ENCODE measurements at regions not wholly inside any gene's neighbourhood (a gene's known extent, or its start where the extent isn't known, plus 50 kb on each side); places are given as distances from the start of the nearest gene placed in this dataset.

DNA sequence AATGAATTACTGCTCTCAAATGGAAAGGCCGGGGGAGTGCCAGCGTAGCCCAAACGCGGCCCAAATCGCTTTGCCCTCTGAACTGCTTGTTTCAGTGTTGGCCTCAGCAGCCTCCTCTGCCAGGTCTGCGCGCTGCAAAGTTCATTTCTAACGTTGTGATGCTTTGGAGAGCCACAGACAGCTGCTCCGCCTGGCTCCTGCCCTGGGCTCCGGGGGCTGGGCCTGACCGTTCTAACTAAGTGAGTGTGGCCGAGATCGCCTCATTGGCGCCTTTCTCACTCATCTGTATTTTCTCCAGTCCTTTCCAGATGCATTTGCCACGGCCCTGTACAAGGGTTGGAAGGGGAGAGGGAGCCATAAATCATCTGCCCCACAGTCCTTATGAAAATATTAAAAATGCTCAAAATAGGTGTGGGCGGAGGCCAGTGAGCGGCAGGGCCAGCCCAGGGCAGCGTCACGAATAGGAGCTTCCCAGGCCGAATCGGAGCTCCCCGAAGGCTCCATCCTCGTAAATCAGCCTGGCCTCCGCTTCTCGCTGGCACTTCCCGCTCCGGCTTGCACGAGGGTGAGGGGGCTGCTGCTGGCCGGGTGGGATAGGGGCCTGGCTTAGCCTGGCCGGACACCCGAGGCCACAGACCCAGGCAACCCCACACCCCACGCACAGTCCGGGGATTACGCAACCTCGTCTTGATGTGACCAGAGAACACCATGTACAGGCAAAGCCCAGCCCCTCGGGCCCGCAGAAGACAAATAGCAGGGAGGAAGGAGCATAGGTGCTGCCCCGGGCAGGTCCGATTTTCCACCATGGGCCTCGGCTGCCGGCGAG, 196.6 kb upstream of the DIO3 start:
- Histone ChIP-seq H3K4me3 (ENCODE audit: low read length) (no peak overlapping the region), H3K4me1 (ENCODE audit: control insufficient read depth, insufficient read depth, low read length) (no peaks in the 10 kb centered on the region), H3K27ac (ENCODE audit: low read length) (no peak overlapping the region), H3K27me3 (ENCODE audit: control insufficient read depth, insufficient read depth) (no peaks in the 10 kb centered on the region), H3K9me3 (ENCODE audit: control insufficient read depth, low read length) (no peaks in the 10 kb centered on the region)
- intact Hi-C loops (cut with DNase I), result no loop called here
- DNase-seq, result peak in 2 of 3 donors; percentile 25 to 72
- ATAC-seq, result no peak
- 74% methylated on average over 42 of the region's 42 CpGs for WGBS

DNA sequence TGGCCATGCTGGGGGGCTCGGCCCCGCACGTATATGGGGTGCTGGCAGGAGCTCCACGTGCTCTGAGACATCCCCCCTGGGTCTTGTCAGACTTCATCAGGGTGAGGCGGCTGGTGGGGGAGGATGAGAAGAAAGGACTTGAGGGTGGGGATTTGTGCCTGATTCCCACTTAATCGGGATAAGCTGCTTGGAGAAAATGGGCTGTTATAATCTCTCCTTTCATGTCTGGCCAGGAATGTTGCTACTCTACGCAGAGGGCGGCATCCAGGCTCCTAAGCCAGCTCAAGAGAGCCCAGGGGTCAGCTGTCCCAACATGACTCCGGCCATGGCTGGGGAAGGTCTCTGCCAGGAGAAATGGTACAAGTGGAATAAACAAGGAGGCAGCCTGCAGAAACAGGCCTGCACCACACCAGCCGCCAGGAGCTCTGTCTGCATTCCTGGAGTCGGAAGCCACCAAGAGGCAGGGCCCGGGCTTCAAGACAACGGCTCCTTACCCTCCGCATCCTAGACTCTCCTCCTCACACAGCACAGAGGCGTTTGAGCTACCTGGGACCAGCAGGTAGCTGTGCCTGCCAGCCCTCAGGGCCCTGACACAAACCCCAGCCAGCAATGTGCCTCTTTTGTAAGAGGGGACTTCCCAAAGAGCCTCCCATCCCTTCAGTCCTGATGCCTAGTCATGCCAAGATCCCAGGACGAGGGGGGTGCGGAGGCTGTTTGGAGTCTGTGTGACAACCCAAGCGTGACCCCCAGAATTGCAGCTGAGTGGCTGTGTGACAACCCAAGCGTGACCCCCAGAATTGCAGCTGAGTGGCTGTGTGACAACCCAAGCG, 195.8 kb upstream of the DIO3 start:
- no peaks in the 10 kb centered on the region for H3K27me3 ChIP-seq (ENCODE audit: control insufficient read depth, insufficient read depth)
- WGBS, result 79% methylated on average over 20 of the region's 20 CpGs
- H3K4me1 ChIP-seq (ENCODE audit: control insufficient read depth, insufficient read depth, low read length), result no peaks in the 10 kb centered on the region
- H3K4me3 ChIP-seq (ENCODE audit: low read length), result no peak overlapping the region
- ATAC-seq (no peak), DNase-seq (no peak)
- H3K9me3 ChIP-seq (ENCODE audit: control insufficient read depth, low read length), result no peaks in the 10 kb centered on the region
- no peak overlapping the region for H3K27ac ChIP-seq (ENCODE audit: low read length)
- intact Hi-C loops (cut with DNase I), result no loop called here

DNA sequence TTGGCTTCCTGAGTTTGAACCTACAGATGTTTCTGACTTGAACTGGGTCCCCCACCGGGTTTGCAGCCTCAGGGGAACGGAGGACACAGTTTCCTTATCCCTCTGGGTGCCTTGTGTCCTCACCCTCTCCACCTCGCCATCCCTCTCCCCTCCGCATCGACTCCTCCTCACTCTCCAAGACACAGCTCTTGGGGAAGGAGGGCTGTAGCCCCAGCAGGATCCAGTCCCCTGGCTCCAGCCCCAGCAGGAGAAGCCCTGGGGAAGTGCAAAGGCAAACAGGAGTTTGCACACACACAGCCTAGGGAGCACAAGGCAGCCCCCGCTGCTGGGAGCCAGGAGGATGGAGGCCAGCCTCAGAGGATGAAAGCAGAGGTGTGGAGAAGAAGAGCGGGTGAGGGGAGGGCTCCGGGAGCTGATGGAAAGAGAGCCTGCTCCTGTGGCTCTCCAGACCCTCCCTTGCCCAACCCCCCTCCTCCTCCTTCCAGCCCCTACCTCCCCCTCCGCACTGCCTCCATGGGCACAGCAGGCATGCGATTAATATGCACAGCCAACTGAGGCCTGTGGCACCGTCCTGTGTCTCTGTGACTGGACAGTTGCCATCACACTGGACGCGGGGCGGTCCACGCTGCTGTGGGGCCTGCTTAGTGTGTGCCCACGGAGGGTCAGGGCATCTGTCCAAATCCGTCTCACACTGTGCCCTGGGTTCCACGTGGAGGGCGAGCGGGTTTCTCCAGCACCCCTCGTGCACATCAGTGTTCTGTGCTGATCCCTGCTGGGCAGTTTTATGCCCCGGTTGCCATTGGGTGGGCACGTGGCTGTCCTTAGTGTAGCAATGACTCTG, 193.7 kb upstream of the DIO3 start:
- H3K9me3 ChIP-seq (ENCODE audit: control insufficient read depth, low read length), result no peaks in the 10 kb centered on the region
- H3K27me3 ChIP-seq (ENCODE audit: control insufficient read depth, insufficient read depth), result no peaks in the 10 kb centered on the region
- intact Hi-C loops (cut with DNase I), result no loop called here
- ATAC-seq (no peak), DNase-seq (no peak)
- no peaks in the 10 kb centered on the region for H3K4me1 ChIP-seq (ENCODE audit: control insufficient read depth, insufficient read depth, low read length)
- no peak overlapping the region for H3K27ac ChIP-seq (ENCODE audit: low read length)
- WGBS, result 73% methylated on average over 23 of the region's 23 CpGs
- H3K4me3 ChIP-seq (ENCODE audit: low read length), result no peak overlapping the region

- WGBS, result 85% methylated on average over 6 of the region's 6 CpGs
- no peak overlapping the region for H3K4me3 ChIP-seq (ENCODE audit: low read length)
- no peaks in the 10 kb centered on the region for H3K9me3 ChIP-seq (ENCODE audit: control insufficient read depth, low read length)
- intact Hi-C loops (cut with DNase I), result no loop called here
- no peaks in the 10 kb centered on the region for H3K27me3 ChIP-seq (ENCODE audit: control insufficient read depth, insufficient read depth)
- H3K4me1 ChIP-seq (ENCODE audit: control insufficient read depth, insufficient read depth, low read length), result no peaks in the 10 kb centered on the region
- H3K27ac ChIP-seq (ENCODE audit: low read length), result no peak overlapping the region
- DNase-seq (no peak), ATAC-seq (no peak)
Observed at GRCh38 chr14:101368629-101369028, 192.7 kb upstream of the DIO3 start.

- intact Hi-C loops (cut with DNase I), result no loop called here
- H3K27ac ChIP-seq (ENCODE audit: low read length), result no peak overlapping the region
- ATAC-seq, result no peak
Observed at GRCh38 chr14:101369194-101369915, 191.9 kb upstream of the DIO3 start.

DNA sequence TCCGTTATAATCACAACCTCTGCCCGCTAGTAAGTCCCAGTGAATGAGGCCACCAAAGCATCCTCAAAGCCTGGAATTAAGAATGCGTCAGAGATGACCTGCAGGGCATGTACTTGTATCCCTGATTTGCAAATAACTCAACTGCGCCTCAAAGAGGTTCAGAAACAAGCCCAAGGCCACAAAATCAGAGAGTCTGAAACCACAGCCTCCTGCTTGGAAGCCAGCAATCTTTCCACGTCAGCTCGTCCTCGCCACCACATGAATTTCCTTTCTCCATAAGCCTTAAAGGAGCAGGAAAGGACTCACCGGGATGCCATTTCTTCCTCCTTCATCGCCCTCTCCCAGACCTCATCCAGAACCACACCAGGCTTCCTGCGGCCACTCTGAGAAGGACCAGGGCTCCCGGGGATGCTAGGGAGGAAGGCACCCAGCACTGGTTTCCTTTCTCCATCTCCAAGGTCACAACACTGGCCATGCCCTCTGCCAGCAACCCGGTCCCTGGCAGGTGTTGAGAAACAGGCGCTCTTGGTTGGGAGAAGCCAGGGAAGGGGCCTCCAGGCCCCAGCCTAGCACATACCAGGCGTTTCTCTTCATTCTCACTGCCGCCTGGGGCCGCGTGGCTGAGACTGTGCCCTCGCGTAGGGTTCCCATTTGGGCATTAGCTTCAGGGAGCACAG, 191.2 kb upstream of the DIO3 start:
- 92% methylated on average over 19 of the region's 19 CpGs for WGBS
- Histone ChIP-seq H3K9me3 (ENCODE audit: control insufficient read depth, low read length) (no peaks in the 10 kb centered on the region), H3K27ac (ENCODE audit: low read length) (no peak overlapping the region), H3K27me3 (ENCODE audit: control insufficient read depth, insufficient read depth) (no peaks in the 10 kb centered on the region), H3K4me3 (ENCODE audit: low read length) (no peak overlapping the region), H3K4me1 (ENCODE audit: control insufficient read depth, insufficient read depth, low read length) (no peaks in the 10 kb centered on the region)
- intact Hi-C loops (cut with DNase I), result no loop called here
- ATAC-seq (no peak), DNase-seq (no peak)

More at GRCh38 chr14:101369194-101369915, 191.9 kb upstream of the DIO3 start:
- H3K27me3 ChIP-seq (ENCODE audit: control insufficient read depth, insufficient read depth), result no peaks in the 10 kb centered on the region
- no peak overlapping the region for H3K4me3 ChIP-seq (ENCODE audit: low read length)
- no peaks in the 10 kb centered on the region for H3K9me3 ChIP-seq (ENCODE audit: control insufficient read depth, low read length)
- peak in 2 of 3 donors; percentile 42 to 69 for DNase-seq
- WGBS, result 80% methylated on average over 17 of the region's 17 CpGs
- no peaks in the 10 kb centered on the region for H3K4me1 ChIP-seq (ENCODE audit: control insufficient read depth, insufficient read depth, low read length)

- no peak for DNase-seq
- Histone ChIP-seq H3K4me3 (ENCODE audit: low read length) (no peak overlapping the region), H3K27ac (ENCODE audit: low read length) (no peak overlapping the region), H3K4me1 (ENCODE audit: control insufficient read depth, insufficient read depth, low read length) (no peaks in the 10 kb centered on the region), H3K27me3 (ENCODE audit: control insufficient read depth, insufficient read depth) (no peaks in the 10 kb centered on the region), H3K9me3 (ENCODE audit: control insufficient read depth, low read length) (no peaks in the 10 kb centered on the region)
- 89% methylated on average over 14 of the region's 14 CpGs for WGBS
- ATAC-seq, result no peak
- intact Hi-C loops (cut with DNase I), result no loop called here
Observed at GRCh38 chr14:101370593-101371569, 190.4 kb upstream of the DIO3 start.

GRCh38 chr14:101371799-101372793, 189.2 kb upstream of the DIO3 start:
- WGBS, result 83% methylated on average over 18 of the region's 18 CpGs
- ATAC-seq (no peak), DNase-seq (no peak)
- H3K9me3 ChIP-seq (ENCODE audit: control insufficient read depth, low read length), result no peaks in the 10 kb centered on the region
- intact Hi-C loops (cut with DNase I), result no loop called here
- no peak overlapping the region for H3K27ac ChIP-seq (ENCODE audit: low read length)
- H3K27me3 ChIP-seq (ENCODE audit: control insufficient read depth, insufficient read depth), result no peaks in the 10 kb centered on the region
- H3K4me1 ChIP-seq (ENCODE audit: control insufficient read depth, insufficient read depth, low read length), result no peaks in the 10 kb centered on the region
- H3K4me3 ChIP-seq (ENCODE audit: low read length), result no peak overlapping the region
